ENCODE measurements at regions not wholly inside any gene's neighbourhood (a gene's known extent, or its start where the extent isn't known, plus 50 kb on each side); places are given as distances from the start of the nearest gene placed in this dataset.

- H3K9me3 ChIP-seq: no peaks in the 10 kb centered on the region
- no peak for DNase-seq
- H3K4me1 ChIP-seq: no peaks in the 10 kb centered on the region
- 27 to 33% methylated on average over 1 of the region's 1 CpG for WGBS, 2 donors (ENCODE audit: low coverage in 1 of 2)
- TF ChIP-seq, protein P1, sequence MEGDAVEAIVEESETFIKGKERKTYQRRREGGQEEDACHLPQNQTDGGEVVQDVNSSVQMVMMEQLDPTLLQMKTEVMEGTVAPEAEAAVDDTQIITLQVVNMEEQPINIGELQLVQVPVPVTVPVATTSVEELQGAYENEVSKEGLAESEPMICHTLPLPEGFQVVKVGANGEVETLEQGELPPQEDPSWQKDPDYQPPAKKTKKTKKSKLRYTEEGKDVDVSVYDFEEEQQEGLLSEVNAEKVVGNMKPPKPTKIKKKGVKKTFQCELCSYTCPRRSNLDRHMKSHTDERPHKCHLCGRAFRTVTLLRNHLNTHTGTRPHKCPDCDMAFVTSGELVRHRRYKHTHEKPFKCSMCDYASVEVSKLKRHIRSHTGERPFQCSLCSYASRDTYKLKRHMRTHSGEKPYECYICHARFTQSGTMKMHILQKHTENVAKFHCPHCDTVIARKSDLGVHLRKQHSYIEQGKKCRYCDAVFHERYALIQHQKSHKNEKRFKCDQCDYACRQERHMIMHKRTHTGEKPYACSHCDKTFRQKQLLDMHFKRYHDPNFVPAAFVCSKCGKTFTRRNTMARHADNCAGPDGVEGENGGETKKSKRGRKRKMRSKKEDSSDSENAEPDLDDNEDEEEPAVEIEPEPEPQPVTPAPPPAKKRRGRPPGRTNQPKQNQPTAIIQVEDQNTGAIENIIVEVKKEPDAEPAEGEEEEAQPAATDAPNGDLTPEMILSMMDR (IDR thresholded peaks at IDR 0.05): no peak
- TF ChIP-seq EP300 (IDR thresholded peaks at IDR 0.05; ENCODE audit: low read depth): no peak
- no peak for TF ChIP-seq POLR2A (IDR thresholded peaks at IDR 0.05)
- no peak for TF ChIP-seq POLR2AphosphoS5 (IDR thresholded peaks at IDR 0.05)
- H3K36me3 ChIP-seq: no peaks in the 10 kb centered on the region
- no peak overlapping the region for H3K27ac ChIP-seq
- H3K4me3 ChIP-seq: no peak overlapping the region
- in situ Hi-C loops (cut with MboI; ENCODE audit: low pct_ligation_motif_present in 1 of 4, low pct_unique_long_range_greater_than_20kb in 1 of 4, low sequenced_read_pairs in 3 of 4) (no loop called here), intact Hi-C loops (cut with DNase I; ENCODE audit: low total_unique reads) (no loop called here)
- H3K27me3 ChIP-seq: no peaks in the 10 kb centered on the region
Measured at GRCh38 chr4:133524369-133524768, 375.3 kb downstream of the PCDH10 start.

DNA sequence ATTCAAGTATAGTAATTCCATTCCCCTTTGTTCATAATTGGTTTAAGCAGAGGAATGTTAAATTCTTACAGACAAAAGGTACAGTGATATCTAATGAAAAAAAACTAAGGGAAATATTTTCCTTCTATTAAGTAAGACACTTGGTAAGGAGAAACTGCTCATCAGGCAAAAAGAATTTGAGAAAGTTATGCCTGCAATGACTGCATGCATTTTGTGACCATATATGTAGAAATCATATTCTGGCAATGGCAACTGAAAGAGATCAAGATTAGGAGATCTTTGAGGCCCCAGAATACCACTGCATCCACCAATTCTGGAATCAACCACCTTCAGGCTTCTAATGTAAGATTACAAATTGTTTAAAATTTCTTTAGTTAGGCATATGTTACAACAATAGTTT, 364.8 kb downstream of the PCDH10 start:
- DNase-seq: no peak
- no peak overlapping the region for H3K27ac ChIP-seq
- in situ Hi-C loops (cut with MboI; ENCODE audit: low pct_ligation_motif_present in 1 of 4, low pct_unique_long_range_greater_than_20kb in 1 of 4, low sequenced_read_pairs in 3 of 4): no loop called here
- no peaks in the 10 kb centered on the region for H3K4me1 ChIP-seq
- no peak overlapping the region for H3K4me3 ChIP-seq
- H3K36me3 ChIP-seq: no peaks in the 10 kb centered on the region
- no peaks in the 10 kb centered on the region for H3K27me3 ChIP-seq
- intact Hi-C loops (cut with DNase I; ENCODE audit: low total_unique reads): no loop called here
- H3K9me3 ChIP-seq: no peaks in the 10 kb centered on the region
- TF ChIP-seq POLR2AphosphoS5 (IDR thresholded peaks at IDR 0.05) (no peak), POLR2A (IDR thresholded peaks at IDR 0.05) (no peak), EP300 (IDR thresholded peaks at IDR 0.05; ENCODE audit: low read depth) (no peak)
- TF ChIP-seq, protein P1 (IDR thresholded peaks at IDR 0.05): no peak

DNA sequence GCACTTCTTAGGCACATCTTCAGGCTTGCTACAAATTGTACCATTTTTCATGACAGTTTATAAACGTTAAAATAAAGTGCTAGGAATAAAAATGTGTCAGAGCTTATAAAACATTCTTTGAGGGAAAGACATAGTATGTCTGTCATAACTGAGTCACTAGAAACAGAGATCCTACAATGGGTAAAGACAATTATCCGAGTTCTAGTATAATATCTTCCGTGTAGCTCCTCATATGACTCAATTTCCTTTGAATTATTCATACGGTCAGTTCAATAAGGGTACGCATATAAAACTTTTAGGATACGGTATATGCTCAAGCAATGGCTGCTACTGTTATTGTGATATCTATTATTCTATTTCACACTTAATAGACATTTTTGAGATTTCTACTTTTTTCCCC, 349.1 kb downstream of the PCDH10 start:
- WGBS, 2 donors (ENCODE audit: low coverage in 1 of 2): 76 to 82% methylated on average over 6 of the region's 6 CpGs
- no peaks in the 10 kb centered on the region for H3K36me3 ChIP-seq

DNA sequence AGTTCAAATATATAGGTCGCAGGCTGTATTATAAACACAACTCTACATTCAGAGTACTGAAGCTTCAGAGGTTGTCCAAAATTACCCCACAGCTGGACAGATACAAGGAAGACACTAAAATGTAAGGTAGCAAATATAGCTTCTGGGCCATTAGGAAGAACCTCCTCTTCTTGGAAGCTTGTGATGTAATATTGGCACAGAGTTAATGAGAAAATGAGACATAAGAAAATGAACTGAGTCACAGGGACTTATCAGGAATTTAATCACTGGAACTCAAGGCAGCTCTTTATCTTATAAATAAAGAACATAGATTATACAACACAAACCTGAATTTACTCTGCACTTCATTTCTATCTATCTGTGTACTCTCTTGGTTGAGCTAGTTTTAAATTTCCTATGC, 344.7 kb downstream of the PCDH10 start:
- intact Hi-C loops (cut with DNase I; ENCODE audit: low total_unique reads): no loop called here
- TF ChIP-seq, protein P1 (IDR thresholded peaks at IDR 0.05): no peak
- no peak for TF ChIP-seq POLR2A (IDR thresholded peaks at IDR 0.05)
- no peak for TF ChIP-seq POLR2AphosphoS5 (IDR thresholded peaks at IDR 0.05)
- TF ChIP-seq EP300 (IDR thresholded peaks at IDR 0.05; ENCODE audit: low read depth): no peak
- WGBS, 2 donors (ENCODE audit: low coverage in 1 of 2): 40 to 59% methylated on average over 1 of the region's 1 CpG

More for the DNA sequence above, 349.1 kb downstream of the PCDH10 start:
- no peaks in the 10 kb centered on the region for H3K27me3 ChIP-seq
- no peak overlapping the region for H3K4me3 ChIP-seq
- DNase-seq: no peak
- in situ Hi-C loops (cut with MboI; ENCODE audit: low pct_ligation_motif_present in 1 of 4, low pct_unique_long_range_greater_than_20kb in 1 of 4, low sequenced_read_pairs in 3 of 4) (no loop called here), intact Hi-C loops (cut with DNase I; ENCODE audit: low total_unique reads) (no loop called here)
- H3K4me1 ChIP-seq: no peaks in the 10 kb centered on the region
- H3K27ac ChIP-seq: no peak overlapping the region
- TF ChIP-seq, protein P1 (IDR thresholded peaks at IDR 0.05): no peak
- TF ChIP-seq EP300 (IDR thresholded peaks at IDR 0.05; ENCODE audit: low read depth): no peak
- TF ChIP-seq POLR2AphosphoS5 (IDR thresholded peaks at IDR 0.05): no peak
- no peak for TF ChIP-seq POLR2A (IDR thresholded peaks at IDR 0.05)
- H3K9me3 ChIP-seq: no peaks in the 10 kb centered on the region

More for the DNA sequence above, 344.7 kb downstream of the PCDH10 start:
- in situ Hi-C loops (cut with MboI; ENCODE audit: low pct_ligation_motif_present in 1 of 4, low pct_unique_long_range_greater_than_20kb in 1 of 4, low sequenced_read_pairs in 3 of 4): no loop called here
- no peak for DNase-seq
- Histone ChIP-seq H3K27ac (no peak overlapping the region), H3K27me3 (no peaks in the 10 kb centered on the region), H3K36me3 (no peaks in the 10 kb centered on the region), H3K4me1 (no peaks in the 10 kb centered on the region), H3K9me3 (no peaks in the 10 kb centered on the region), H3K4me3 (no peak overlapping the region)
